Stimulated activated CD8-positive, alpha-beta memory T cell treated with anti-CD3 and anti-CD28 coated beads, Interleukin-4, amount 100 ng/mL, for 24 hours (primary cell): ENCODE measurements at regions not wholly inside any gene's neighbourhood (a gene's known extent, or its start where the extent isn't known, plus 50 kb on each side); places are given as distances from the start of the nearest gene placed in this dataset.
"Not testable (repeated sequence)": the region's sequence is repeated elsewhere in the genome, so short reads cannot be mapped to it uniquely, and the experiment has no call there.

ENCODE experiments used
- DNase-seq: peaks from one replicate; pipeline ENCODE4 v3.0.0-alpha.2; 2020; ENCODE audit warnings: low read depth

DNA sequence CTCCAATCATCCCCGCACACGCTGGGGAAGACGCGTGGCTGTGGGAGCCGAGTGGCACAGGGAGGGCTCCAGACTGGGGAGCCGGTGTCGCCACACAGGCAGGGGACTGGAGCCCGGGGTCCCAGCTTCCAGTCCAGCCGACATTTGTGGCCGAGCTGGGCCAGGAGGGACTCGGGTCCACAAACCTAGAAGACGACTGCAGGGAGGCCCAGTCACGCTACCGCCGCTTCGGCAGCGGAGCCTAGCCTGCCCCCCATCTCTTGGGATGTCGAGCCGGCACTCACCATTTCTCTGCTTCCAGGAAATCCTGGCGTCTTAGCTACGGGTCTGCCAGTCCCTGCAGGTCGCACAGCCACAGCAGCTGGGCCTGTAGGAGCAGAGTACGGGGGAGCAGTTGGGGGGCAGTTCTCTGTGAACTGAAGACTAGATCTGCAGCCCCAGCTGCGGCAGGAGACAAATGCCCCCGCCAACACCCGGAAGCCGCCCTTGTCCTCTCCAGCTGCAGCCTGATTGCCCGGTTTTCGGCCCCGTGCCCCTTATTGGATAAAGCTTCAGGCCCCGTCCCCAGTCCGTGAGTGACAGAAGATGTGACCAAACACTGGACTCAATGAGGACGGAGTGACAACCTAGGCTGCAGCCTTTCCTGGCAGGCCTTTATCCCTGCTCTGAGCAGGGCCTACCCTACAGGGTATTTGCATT, 270.7 kb downstream of the ZNF33B start:
- DNase-seq: peak; percentile 17

DNA sequence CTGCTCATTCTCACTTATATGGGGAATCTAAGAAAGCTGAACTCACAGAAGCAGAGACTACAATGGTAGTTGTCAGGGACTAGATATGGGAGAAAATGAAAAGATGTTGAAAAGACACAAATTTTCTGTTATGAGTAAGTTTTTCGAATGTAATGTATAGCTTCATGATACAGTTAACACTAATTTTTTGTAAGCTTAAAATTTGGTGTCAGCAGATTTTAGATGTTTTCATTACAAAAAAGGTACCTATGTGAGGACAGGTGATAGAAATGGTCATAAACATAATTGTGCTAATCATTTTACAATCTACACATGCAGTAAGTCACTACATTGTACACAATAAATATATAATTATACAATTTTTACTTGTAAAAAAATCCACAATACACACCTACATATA, 286.6 kb downstream of the ZNF33B start:
- DNase-seq: no peak

GRCh38 chr10:42336593-42337337, 301.6 kb downstream of the ZNF33B start:
- not testable (repeated sequence) for DNase-seq

- DNase-seq: not testable (repeated sequence)
These were observed 302.6 kb downstream of the ZNF33B start for GRCh38 chr10:42335653-42336296.

- no peak for DNase-seq
These were observed 334.0 kb downstream of the ZNF33B start for GRCh38 chr10:42304341-42304740.

GRCh38 chr10:42281896-42282295, 356.5 kb downstream of the ZNF33B start:
- DNase-seq: not testable (repeated sequence)

GRCh38 chr10:42269788-42270187, 368.6 kb downstream of the ZNF33B start:
- not testable (repeated sequence) for DNase-seq

DNA sequence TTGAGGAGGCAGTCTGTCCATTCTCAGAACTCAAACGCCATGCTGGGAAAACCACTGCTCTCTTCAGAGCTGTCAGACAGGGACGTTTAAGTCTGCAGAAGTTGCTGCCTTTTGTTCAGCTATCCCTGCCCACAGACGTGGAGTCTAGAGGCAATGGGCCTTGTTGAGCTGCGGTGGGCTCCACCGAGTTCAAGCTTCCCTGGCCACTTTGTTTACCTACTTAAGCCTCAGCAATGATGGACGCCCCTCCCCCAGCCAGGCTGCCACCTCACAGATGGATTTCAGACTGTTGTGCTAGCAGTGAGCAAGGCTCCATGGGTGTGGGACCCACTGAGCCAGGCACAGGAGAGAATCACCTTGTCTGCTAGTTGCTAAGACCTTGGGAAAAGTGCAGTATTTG, 375.1 kb downstream of the ZNF33B start:
- DNase-seq: not testable (repeated sequence)

DNA sequence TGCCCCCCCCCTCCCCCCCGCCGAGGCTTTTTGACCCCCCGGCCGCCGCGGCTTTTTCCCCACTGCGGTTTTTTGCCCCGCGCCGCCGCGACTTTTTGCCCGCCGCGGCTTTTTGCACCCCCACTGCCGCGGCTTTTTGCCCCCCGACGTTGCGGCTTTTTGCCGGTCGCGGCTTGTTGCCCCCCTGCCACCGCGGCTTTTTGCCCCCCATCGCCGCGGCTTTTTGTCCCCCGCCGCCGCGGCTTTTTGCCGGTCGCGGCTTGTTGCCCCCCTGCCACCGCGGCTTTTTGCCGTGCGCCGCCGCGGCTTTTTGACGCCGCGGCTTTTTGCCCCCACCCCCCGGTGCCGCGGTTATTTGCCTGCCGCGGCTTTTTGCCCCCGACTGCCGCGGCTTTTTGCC, 395.4 kb downstream of the ZNF33B start:
- not testable (repeated sequence) for DNase-seq

GRCh38 chr10:42242135-42242805, 396.1 kb downstream of the ZNF33B start:
- no peak for DNase-seq

- not testable (repeated sequence) for DNase-seq
These were observed 402.0 kb downstream of the ZNF33B start for GRCh38 chr10:42236401-42236800.

- not testable (repeated sequence) for DNase-seq
These were observed 402.6 kb downstream of the ZNF33B start for GRCh38 chr10:42235736-42236135.

GRCh38 chr10:42235241-42235640, 403.1 kb downstream of the ZNF33B start:
- not testable (repeated sequence) for DNase-seq

GRCh38 chr10:42234506-42234905, 403.9 kb downstream of the ZNF33B start:
- not testable (repeated sequence) for DNase-seq

GRCh38 chr10:42233461-42234206, 404.7 kb downstream of the ZNF33B start:
- not testable (repeated sequence) for DNase-seq

DNA sequence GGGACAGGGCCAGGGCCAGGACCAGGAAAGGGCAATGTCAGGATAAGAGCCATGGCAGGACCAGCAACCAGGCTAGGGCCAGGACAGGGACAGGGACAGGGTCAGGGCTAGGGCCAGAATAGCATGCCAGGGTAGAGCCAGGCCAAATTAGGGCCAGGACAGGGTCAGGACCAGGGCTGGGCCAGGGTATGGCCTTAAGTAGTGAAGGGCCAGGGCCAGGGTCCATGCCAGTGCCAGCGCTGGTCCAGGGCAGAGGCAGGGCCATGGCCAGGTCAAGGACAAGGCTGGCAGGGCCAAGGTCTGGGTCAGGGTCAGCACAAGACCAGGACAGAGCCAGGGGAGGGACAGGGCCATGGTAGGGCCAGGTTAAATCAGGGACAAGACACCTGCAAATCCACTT, 405.4 kb downstream of the ZNF33B start:
- not testable (repeated sequence) for DNase-seq

DNA sequence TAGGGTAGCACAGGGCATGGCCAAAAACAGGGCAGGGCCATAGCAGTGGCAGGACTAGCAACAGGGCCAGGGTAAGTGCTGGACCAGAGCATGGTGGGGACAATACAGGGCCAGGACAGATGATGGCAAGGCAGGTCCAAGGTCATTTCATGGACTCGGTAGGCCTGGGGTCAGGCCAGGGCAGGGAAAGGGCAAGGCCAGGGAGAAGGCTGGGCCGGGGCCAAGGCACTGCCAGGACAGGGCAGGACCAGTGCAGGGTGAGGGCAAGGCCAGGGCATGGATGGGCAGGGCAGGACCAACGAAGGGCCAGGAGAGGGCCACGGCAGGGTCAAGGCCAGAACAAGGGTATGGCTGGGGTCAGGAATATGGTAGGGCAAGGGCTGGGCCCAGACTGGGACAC, 407.6 kb downstream of the ZNF33B start:
- not testable (repeated sequence) for DNase-seq

DNA sequence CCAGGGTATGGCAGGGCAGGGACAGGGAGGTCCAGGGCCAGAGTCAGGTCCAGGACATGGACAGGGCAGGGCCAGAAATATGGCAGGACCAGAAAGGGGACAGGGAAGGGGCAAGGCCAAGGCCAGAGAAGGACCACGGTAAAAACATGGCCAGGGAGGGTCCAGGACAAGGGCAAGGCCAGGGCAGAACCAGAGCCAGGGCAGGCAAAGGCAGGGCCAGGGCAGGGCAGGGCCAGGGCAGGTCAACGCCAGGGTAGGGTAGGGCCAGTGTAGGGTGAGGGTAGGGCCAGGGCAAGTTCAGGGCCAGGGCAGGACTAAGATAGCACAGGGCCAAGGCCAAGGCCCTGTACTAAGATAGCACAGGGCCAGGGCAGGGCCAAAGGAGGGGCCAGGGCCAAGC, 408.3 kb downstream of the ZNF33B start:
- DNase-seq: not testable (repeated sequence)

DNA sequence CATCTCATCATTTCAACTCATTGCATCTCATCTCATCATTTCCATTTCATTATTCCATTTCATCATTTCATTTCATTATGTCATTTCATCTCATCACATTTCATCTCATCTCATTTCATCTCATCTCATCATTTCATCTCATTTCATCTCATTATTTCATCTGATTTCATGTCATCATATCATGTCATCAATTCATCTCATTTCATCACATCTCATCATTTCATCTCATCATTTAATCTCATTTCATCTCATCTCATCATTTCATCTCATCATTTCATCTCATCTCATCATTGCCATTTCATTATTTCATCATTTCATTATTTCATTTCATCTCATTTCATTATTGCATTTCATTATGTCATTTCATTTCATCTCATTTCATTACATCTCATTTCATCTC, 410.5 kb downstream of the ZNF33B start:
- DNase-seq: not testable (repeated sequence)

DNA sequence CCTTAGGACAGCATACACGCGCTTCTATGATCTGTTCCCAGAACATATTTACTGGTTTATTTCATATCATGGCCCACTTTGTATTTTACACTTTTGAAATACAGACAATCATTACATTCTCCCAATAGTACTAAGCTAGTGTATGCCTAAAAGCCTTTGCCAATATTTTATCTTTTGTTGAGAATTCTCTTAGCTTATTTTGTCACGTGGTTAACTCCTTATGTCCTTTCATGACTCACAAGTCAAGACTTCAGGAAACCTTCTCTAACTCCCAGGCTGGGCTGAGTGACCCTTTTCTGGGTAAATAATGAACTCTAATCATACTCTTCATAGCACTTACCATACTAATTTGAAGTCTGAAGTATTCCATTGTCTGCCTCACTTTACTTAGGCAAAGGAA, 444.8 kb downstream of the ZNF33B start:
- not testable (repeated sequence) for DNase-seq

- peak; percentile 0 for DNase-seq
These were observed 445.9 kb downstream of the ZNF33B start for GRCh38 chr10:42192450-42192849.
